HG03520 (cell line): ENCODE measurements at regions not wholly inside any gene's neighbourhood (a gene's known extent, or its start where the extent isn't known, plus 50 kb on each side); places are given as distances from the start of the nearest gene placed in this dataset.

ENCODE experiments used
- ATAC-seq: cut with Tn5 transposase; IDR thresholded peaks from one replicate; pipeline ENCODE4 v1.9.1; 2021; ENCODE audit warnings: mild to moderate bottlenecking, moderate library complexity; ENCODE audit not compliant: unreplicated experiment

- ATAC-seq = no peak
These were observed 342.0 kb downstream of the USP25 start for GRCh38 chr21:16071761-16072160.

- no peak for ATAC-seq
These were observed 342.4 kb downstream of the USP25 start for GRCh38 chr21:16072221-16072620.

GRCh38 chr21:16072737-16073136, 343.0 kb downstream of the USP25 start:
- ATAC-seq = no peak

- ATAC-seq = no peak
These were observed 343.8 kb downstream of the USP25 start for GRCh38 chr21:16073586-16073985.

- no peak for ATAC-seq
These were observed 345.2 kb downstream of the USP25 start for GRCh38 chr21:16074950-16075489.

GRCh38 chr21:16075649-16076282, 346.0 kb downstream of the USP25 start:
- no peak for ATAC-seq

GRCh38 chr21:16076465-16076864, 346.7 kb downstream of the USP25 start:
- no peak for ATAC-seq

- ATAC-seq = no peak
These were observed 348.6 kb downstream of the USP25 start for GRCh38 chr21:16078382-16078781.

- no peak for ATAC-seq
These were observed 350.0 kb downstream of the USP25 start for GRCh38 chr21:16079830-16080229.

GRCh38 chr21:16081304-16081703, 351.5 kb downstream of the USP25 start:
- no peak for ATAC-seq

- ATAC-seq = no peak
These were observed 352.4 kb downstream of the USP25 start for GRCh38 chr21:16082038-16082816.

GRCh38 chr21:16084776-16085364, 355.1 kb downstream of the USP25 start:
- ATAC-seq = no peak

GRCh38 chr21:16085421-16085820, 355.6 kb downstream of the USP25 start:
- no peak for ATAC-seq

GRCh38 chr21:16086121-16086520, 356.3 kb downstream of the USP25 start:
- no peak for ATAC-seq

- ATAC-seq = no peak
These were observed 357.2 kb downstream of the USP25 start for GRCh38 chr21:16086936-16087335.

GRCh38 chr21:16087523-16087922, 357.7 kb downstream of the USP25 start:
- no peak for ATAC-seq

- no peak for ATAC-seq
These were observed 358.3 kb downstream of the USP25 start for GRCh38 chr21:16088056-16088455.

GRCh38 chr21:16095005-16095404, 365.2 kb downstream of the USP25 start:
- no peak for ATAC-seq

GRCh38 chr21:16096988-16097387, 367.2 kb downstream of the USP25 start:
- no peak for ATAC-seq

- no peak for ATAC-seq
These were observed 372.3 kb downstream of the USP25 start for GRCh38 chr21:16102113-16102512.

- no peak for ATAC-seq
These were observed 378.8 kb downstream of the USP25 start for GRCh38 chr21:16108561-16109075.
